PC-9 (cell line): ENCODE measurements at regions not wholly inside any gene's neighbourhood (a gene's known extent, or its start where the extent isn't known, plus 50 kb on each side); places are given as distances from the start of the nearest gene placed in this dataset.

ENCODE experiments used
- BruUV-seq: library from RNA; stranded (reverse); fragments of 400-500 nt; replicated peaks from 2 replicates; lab custom pipeline; 2021; lab: Mats Ljungman, UMichigan
- CTCF ChIA-PET: fragments of 300-600 bp; sonication (Branson Sonifier 250); formaldehyde crosslinking; loops from one replicate; lab custom pipeline; 2022; ENCODE audit warnings: antibody characterized with exemption; lab: Charles Lee
- POLR2A ChIA-PET: fragments of 300-600 bp; sonication (Branson Sonifier 250); formaldehyde crosslinking; loops from one replicate; lab custom pipeline; 2022; ENCODE audit warnings: antibody characterized with exemption; ENCODE audit not compliant: unreplicated experiment; lab: Charles Lee
- DNase-seq, 2 experiments: peaks; one replicate each; pipeline versions ENCODE4 v3.0.0 to v3.0.0-alpha.2; 2015 to 2022; ENCODE audit warnings: mixed read lengths in 1 of 2
- H2AFZ ChIP-seq: fragments of 200-600 bp; sonication (generic); 2 replicates; pipeline ENCODE4 v1.8.1; 2017; ENCODE audit warnings: antibody characterized with exemption
- H3F3A ChIP-seq: fragments of 200-600 bp; sonication (generic); 2 replicates; pipeline ENCODE4 v1.8.1; 2017; ENCODE audit warnings: antibody characterized with exemption, mild to moderate bottlenecking, low read depth; ENCODE audit not compliant: insufficient read depth
- H3K27ac ChIP-seq: fragments of 200-600 bp; sonication (generic); 2 replicates; pipeline ENCODE4 v1.6.1; 2016; ENCODE audit warnings: mixed run types
- H3K27me3 ChIP-seq: fragments of 200-600 bp; sonication (generic); 2 replicates; pipeline ENCODE4 v1.6.1; 2016; ENCODE audit warnings: low read depth, mixed run types; ENCODE audit not compliant: insufficient read depth
- H3K36me3 ChIP-seq: fragments of 200-600 bp; sonication (generic); 2 replicates; pipeline ENCODE4 v1.6.1; 2016; ENCODE audit warnings: low read depth, mixed run types
- H3K4me1 ChIP-seq: fragments of 200-600 bp; sonication (generic); replicated peaks from 2 replicates; pipeline ENCODE4 v1.6.1; 2016; ENCODE audit warnings: mixed run types; ENCODE audit not compliant: insufficient read depth
- H3K4me2 ChIP-seq: fragments of 200-600 bp; sonication (generic); 2 replicates; pipeline ENCODE4 v1.6.1; 2017; ENCODE audit warnings: mixed run types
- H3K4me3 ChIP-seq: fragments of 200-600 bp; sonication (generic); 2 replicates; pipeline ENCODE4 v1.6.1; 2016; ENCODE audit warnings: mixed run types
- H3K79me2 ChIP-seq: fragments of 200-600 bp; sonication (generic); 2 replicates; pipeline ENCODE4 v1.6.1; 2017; ENCODE audit warnings: low read depth, mixed run types
- H3K9me2 ChIP-seq: fragments of 200-600 bp; sonication (generic); 2 replicates; pipeline ENCODE4 v1.8.1; 2017; ENCODE audit warnings: mild to moderate bottlenecking; ENCODE audit not compliant: insufficient read depth
- H3K9me3 ChIP-seq: fragments of 200-600 bp; sonication (generic); 2 replicates; pipeline ENCODE4 v1.8.1; 2016; ENCODE audit warnings: low read depth; ENCODE audit not compliant: insufficient read depth
- H4K20me1 ChIP-seq: fragments of 200-600 bp; sonication (generic); 2 replicates; pipeline ENCODE4 v1.8.1; 2017; ENCODE audit not compliant: insufficient read depth
- EZH2 ChIP-seq: fragments of 200-600 bp; sonication (generic); IDR thresholded peaks from 2 replicates; pipeline ENCODE4 v1.8.0; 2017; ENCODE audit warnings: antibody characterized with exemption, low read depth
- intact Hi-C: fragments of 100-400 bp; cut with micrococcal nuclease; formaldehyde crosslinking; loops from one replicate; pipeline ENCODE4 v1.10.0; 2022; ENCODE audit not compliant: unreplicated experiment
- TF ChIP-seq, protein P1 (sequence below): fragments of 200-600 bp; sonication (generic); conservative IDR thresholded peaks from 2 replicates; pipeline ENCODE4 v1.6.1; 2017; ENCODE audit warnings: mixed run types, antibody characterized with exemption, mild to moderate bottlenecking, moderate library complexity

- H3K4me1 ChIP-seq = no peaks in the 10 kb centered on the region
- no peak for TF ChIP-seq EZH2
- TF ChIP-seq, protein P1, sequence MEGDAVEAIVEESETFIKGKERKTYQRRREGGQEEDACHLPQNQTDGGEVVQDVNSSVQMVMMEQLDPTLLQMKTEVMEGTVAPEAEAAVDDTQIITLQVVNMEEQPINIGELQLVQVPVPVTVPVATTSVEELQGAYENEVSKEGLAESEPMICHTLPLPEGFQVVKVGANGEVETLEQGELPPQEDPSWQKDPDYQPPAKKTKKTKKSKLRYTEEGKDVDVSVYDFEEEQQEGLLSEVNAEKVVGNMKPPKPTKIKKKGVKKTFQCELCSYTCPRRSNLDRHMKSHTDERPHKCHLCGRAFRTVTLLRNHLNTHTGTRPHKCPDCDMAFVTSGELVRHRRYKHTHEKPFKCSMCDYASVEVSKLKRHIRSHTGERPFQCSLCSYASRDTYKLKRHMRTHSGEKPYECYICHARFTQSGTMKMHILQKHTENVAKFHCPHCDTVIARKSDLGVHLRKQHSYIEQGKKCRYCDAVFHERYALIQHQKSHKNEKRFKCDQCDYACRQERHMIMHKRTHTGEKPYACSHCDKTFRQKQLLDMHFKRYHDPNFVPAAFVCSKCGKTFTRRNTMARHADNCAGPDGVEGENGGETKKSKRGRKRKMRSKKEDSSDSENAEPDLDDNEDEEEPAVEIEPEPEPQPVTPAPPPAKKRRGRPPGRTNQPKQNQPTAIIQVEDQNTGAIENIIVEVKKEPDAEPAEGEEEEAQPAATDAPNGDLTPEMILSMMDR = no peak
- no TSS peak for BruUV-seq
- no peaks in the 10 kb centered on the region for H3F3A ChIP-seq
- DNase-seq = no peak
- H2AFZ ChIP-seq = no peak overlapping the region
- no peak overlapping the region for H3K4me3 ChIP-seq
- H3K9me3 ChIP-seq = no peaks in the 10 kb centered on the region
- no peak overlapping the region for H3K27ac ChIP-seq
- no peaks in the 10 kb centered on the region for H3K36me3 ChIP-seq
- no peaks in the 10 kb centered on the region for H3K79me2 ChIP-seq
- no peaks in the 10 kb centered on the region for H3K27me3 ChIP-seq
- intact Hi-C loops = no loop called here
- ChIA-PET CTCF (no interaction called here), POLR2A (no interaction called here)
- H3K4me2 ChIP-seq = no peak overlapping the region
- no peaks in the 10 kb centered on the region for H4K20me1 ChIP-seq
- no peaks in the 10 kb centered on the region for H3K9me2 ChIP-seq
These were observed 411.7 kb downstream of the DMRT2 start for GRCh38 chr9:1461812-1462211.

DNA sequence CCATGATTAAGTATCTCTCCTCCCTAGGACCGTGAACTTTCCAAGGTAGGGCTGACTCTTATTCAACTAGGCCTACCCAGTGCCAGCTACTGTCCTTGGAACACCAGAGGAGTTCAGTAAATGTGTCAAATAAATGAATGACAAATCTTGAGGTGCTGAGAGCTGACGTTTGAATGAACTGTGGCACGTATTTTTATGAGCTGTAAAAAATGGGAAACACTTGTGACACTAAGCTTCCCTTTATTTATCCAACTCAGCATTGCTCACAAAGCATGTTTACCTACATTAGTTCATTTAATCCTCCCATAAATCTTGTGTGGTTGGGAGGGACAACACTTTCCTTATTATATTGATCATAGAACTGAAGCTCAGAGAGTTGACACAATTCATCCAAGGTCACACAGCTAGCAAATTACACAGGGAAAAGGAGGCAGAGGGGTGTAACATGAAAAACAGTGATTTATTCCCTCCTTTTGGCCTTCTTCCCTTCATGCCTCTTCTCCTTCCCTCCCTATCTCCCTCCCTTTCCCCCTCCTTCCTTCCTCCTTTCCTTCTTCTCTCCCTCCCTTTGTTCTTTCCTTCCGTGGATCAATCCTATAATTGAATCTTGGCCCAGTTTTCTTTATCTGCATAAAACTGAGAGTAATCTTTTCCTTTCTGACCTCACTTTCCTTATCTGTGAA is 412.6 kb downstream of the DMRT2 start:
- CTCF ChIA-PET = no interaction called here

GRCh38 chr9:1469996-1470395 is 419.8 kb downstream of the DMRT2 start:
- H3K9me3 ChIP-seq = no peaks in the 10 kb centered on the region
- H2AFZ ChIP-seq = no peak overlapping the region
- H4K20me1 ChIP-seq = no peaks in the 10 kb centered on the region
- H3F3A ChIP-seq = no peaks in the 10 kb centered on the region
- no peaks in the 10 kb centered on the region for H3K4me1 ChIP-seq
- TF ChIP-seq, protein P1 = no peak
- TF ChIP-seq EZH2 = no peak
- ChIA-PET CTCF (no interaction called here), POLR2A (no interaction called here)
- H3K27ac ChIP-seq = no peak overlapping the region
- no peaks in the 10 kb centered on the region for H3K27me3 ChIP-seq
- intact Hi-C loops = no loop called here
- no peak overlapping the region for H3K4me2 ChIP-seq
- no TSS peak for BruUV-seq
- no peak for DNase-seq
- no peaks in the 10 kb centered on the region for H3K9me2 ChIP-seq
- no peaks in the 10 kb centered on the region for H3K79me2 ChIP-seq
- no peak overlapping the region for H3K4me3 ChIP-seq
- H3K36me3 ChIP-seq = no peaks in the 10 kb centered on the region

More for the DNA sequence above, 412.6 kb downstream of the DMRT2 start:
- H3F3A ChIP-seq = no peaks in the 10 kb centered on the region
- intact Hi-C loops = no loop called here
- H3K79me2 ChIP-seq = no peaks in the 10 kb centered on the region
- no peaks in the 10 kb centered on the region for H3K9me3 ChIP-seq
- H3K9me2 ChIP-seq = no peaks in the 10 kb centered on the region
- no TSS peak for BruUV-seq
- DNase-seq = no peak
- POLR2A ChIA-PET = no interaction called here
- H3K27ac ChIP-seq = no peak overlapping the region
- H2AFZ ChIP-seq = no peak overlapping the region
- no peaks in the 10 kb centered on the region for H4K20me1 ChIP-seq
- no peak overlapping the region for H3K4me2 ChIP-seq
- H3K4me3 ChIP-seq = no peak overlapping the region
- H3K36me3 ChIP-seq = no peaks in the 10 kb centered on the region
- H3K27me3 ChIP-seq = no peaks in the 10 kb centered on the region
- TF ChIP-seq, protein P1 = no peak
- no peak for TF ChIP-seq EZH2
- no peaks in the 10 kb centered on the region for H3K4me1 ChIP-seq
